A673 (cell line): ENCODE measurements at regions not wholly inside any gene's neighbourhood (a gene's known extent, or its start where the extent isn't known, plus 50 kb on each side); places are given as distances from the start of the nearest gene placed in this dataset.

ENCODE experiments used
- EZH2 ChIP-seq: fragments of 200-600 bp; sonication (generic); IDR thresholded peaks from 2 replicates; pipeline ENCODE4 v1.6.1; 2017; ENCODE audit warnings: borderline replicate concordance, low read depth, mild to moderate bottlenecking, mixed read lengths, antibody characterized with exemption, low read length; ENCODE audit not compliant: poor library complexity, severe bottlenecking
- TF ChIP-seq, protein P1 (sequence below): fragments of 300-800, 200-600 bp; sonication (generic); conservative IDR thresholded peaks from 2 replicates; pipeline ENCODE4 v1.5.1; 2017; ENCODE audit warnings: low read depth, mild to moderate bottlenecking, antibody characterized with exemption, low read length, moderate library complexity, mixed read lengths

DNA sequence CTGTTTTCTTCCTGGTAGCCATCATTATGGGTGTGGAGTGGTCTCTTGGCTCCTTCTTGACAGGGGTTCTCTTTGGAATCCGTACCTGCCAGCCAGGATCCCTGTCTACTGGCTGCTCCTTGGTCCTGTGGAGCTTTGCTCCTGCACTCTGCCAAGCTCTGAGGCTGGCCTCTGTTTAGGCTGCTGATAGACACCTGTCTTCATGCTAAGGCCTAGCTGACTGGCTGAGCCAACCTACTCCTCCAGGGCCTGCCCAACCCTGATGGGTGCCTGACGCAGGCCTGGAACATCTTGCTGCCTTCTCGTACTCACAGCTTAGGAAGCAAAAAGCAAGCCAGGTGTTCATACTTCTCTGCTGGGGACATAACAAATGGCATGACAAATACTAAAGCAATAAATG lies 333.6 kb upstream of the ZNF32 start:
- TF ChIP-seq, protein P1, sequence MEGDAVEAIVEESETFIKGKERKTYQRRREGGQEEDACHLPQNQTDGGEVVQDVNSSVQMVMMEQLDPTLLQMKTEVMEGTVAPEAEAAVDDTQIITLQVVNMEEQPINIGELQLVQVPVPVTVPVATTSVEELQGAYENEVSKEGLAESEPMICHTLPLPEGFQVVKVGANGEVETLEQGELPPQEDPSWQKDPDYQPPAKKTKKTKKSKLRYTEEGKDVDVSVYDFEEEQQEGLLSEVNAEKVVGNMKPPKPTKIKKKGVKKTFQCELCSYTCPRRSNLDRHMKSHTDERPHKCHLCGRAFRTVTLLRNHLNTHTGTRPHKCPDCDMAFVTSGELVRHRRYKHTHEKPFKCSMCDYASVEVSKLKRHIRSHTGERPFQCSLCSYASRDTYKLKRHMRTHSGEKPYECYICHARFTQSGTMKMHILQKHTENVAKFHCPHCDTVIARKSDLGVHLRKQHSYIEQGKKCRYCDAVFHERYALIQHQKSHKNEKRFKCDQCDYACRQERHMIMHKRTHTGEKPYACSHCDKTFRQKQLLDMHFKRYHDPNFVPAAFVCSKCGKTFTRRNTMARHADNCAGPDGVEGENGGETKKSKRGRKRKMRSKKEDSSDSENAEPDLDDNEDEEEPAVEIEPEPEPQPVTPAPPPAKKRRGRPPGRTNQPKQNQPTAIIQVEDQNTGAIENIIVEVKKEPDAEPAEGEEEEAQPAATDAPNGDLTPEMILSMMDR: no peak
- TF ChIP-seq EZH2: no peak
